ENCODE measurements at regions not wholly inside any gene's neighbourhood (a gene's known extent, or its start where the extent isn't known, plus 50 kb on each side); places are given as distances from the start of the nearest gene placed in this dataset.

DNA sequence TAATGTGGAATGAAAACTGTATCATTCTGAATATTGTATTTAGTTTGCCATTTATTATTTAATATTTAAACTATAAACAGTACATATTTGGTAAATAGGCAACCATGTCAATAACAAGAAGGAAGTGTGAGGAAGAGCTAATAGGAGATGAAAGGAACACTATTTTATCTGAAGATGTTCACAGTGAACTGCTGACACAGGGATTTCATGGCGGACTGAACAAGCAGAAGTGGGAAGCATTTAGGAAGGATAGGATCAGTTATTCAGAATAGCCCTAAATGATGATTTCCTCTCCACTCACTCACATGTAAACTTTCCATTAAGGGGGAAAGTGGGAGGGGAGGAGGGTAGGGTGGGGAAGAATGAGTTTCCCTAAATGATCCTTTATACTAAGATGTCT, 682.4 kb downstream of the TOX3 start:
- TF ChIP-seq, protein P1, sequence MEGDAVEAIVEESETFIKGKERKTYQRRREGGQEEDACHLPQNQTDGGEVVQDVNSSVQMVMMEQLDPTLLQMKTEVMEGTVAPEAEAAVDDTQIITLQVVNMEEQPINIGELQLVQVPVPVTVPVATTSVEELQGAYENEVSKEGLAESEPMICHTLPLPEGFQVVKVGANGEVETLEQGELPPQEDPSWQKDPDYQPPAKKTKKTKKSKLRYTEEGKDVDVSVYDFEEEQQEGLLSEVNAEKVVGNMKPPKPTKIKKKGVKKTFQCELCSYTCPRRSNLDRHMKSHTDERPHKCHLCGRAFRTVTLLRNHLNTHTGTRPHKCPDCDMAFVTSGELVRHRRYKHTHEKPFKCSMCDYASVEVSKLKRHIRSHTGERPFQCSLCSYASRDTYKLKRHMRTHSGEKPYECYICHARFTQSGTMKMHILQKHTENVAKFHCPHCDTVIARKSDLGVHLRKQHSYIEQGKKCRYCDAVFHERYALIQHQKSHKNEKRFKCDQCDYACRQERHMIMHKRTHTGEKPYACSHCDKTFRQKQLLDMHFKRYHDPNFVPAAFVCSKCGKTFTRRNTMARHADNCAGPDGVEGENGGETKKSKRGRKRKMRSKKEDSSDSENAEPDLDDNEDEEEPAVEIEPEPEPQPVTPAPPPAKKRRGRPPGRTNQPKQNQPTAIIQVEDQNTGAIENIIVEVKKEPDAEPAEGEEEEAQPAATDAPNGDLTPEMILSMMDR (IDR thresholded peaks at IDR 0.05) = no peak

DNA sequence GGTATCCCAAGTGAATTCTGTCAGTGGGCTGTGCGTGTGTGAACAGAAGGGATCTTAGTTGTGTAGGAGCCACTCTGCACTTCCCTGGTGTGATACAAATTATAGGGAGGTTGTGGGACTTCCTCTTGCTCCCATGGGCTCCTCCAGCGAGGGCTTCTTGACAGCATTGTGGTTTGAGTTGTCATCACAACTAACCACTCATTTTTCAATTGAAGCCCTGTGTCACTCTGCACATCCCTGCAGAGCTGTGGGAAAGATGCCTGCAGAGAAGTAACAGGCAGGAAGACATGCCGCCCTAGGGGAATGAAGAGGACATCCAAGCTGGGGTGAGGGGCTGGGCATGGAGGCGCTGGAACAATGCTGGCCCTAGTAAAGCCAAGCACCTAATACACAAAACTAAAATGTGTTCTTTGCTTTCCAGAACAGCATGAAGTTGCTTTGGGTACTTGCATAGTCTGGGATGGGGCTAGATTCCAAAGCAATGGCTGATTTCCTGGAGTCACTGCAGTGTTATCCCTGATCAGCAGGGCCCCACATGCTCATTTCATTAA, 692.5 kb downstream of the TOX3 start:
- TF ChIP-seq, protein P1 (IDR thresholded peaks at IDR 0.05) = no peak

DNA sequence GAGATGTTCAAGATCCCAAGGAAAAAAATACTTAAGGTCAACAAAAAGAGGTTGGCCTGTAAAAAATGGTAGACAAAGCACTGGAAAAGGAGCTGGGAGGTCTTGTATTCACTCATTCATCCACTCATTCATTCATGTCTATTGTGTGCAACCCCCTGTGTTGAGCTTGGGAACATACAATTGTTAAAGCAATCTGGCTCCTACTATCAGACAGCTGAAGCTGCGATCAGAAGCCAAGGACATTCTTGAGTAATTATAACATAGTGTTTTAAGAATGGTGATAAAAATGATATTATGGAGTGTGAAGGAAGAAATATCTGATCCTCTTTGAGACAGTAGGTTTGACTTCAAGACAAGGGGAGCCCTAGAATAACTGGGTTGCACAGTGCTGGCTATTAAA, 693.4 kb downstream of the TOX3 start:
- TF ChIP-seq, protein P1 (IDR thresholded peaks at IDR 0.05) = no peak

DNA sequence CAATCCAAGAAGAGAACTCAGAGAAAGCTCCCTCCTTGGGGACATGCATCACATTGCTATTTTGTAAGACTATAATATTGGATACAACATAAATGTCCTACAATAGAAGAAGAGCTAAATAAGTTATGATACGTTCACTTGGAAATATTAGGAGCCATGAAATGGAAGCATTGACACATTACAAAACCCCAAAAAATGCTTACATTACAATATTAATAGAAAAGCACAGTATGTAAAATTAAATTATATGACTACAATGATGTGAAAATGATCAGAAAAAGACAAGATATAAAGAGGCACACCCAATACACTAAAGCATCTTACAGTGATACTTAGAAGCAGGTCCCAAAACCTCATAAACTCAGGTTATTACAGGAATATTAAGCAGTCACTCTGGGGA, 694.1 kb downstream of the TOX3 start:
- TF ChIP-seq, protein P1 (IDR thresholded peaks at IDR 0.05) = no peak

DNA sequence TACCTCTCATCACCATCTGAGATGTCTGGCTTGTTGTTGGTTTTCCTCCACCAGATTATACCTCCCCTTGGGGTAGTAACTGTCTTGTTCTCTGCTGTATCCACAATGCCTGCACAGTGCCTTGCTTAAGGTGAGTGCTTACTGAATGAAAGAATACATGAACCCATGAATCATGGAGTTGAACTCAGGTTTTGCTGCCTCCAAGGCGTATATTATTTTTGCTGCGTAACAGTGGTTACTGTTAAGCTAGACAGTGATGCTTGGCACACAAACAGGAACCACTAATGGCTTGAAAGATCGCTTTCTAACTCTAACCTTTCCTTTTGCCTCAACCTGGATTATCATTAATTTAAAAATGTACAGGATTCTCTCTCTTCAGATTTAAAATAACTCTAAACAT, 695.8 kb downstream of the TOX3 start:
- TF ChIP-seq, protein P1 (IDR thresholded peaks at IDR 0.05) = no peak

DNA sequence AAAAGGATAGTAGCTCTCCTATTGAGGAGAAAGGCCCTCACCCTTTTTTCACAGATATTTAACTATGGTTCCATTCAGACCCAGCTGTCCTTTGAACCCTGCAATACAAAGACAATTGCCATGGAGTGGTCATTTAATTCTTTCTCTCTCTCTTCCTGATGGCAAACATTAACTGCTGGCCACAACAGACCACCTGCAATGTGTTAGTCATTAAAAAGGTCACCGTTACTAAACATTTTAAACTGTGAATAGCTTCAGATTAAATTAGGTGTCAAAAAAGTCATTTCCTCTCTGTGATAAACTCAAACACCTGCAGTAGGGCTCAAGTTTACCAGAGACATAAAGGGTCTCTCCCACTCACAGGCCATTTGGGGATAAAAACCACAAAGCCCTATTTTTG, 697.2 kb downstream of the TOX3 start:
- TF ChIP-seq, protein P1 (IDR thresholded peaks at IDR 0.05) = no peak

DNA sequence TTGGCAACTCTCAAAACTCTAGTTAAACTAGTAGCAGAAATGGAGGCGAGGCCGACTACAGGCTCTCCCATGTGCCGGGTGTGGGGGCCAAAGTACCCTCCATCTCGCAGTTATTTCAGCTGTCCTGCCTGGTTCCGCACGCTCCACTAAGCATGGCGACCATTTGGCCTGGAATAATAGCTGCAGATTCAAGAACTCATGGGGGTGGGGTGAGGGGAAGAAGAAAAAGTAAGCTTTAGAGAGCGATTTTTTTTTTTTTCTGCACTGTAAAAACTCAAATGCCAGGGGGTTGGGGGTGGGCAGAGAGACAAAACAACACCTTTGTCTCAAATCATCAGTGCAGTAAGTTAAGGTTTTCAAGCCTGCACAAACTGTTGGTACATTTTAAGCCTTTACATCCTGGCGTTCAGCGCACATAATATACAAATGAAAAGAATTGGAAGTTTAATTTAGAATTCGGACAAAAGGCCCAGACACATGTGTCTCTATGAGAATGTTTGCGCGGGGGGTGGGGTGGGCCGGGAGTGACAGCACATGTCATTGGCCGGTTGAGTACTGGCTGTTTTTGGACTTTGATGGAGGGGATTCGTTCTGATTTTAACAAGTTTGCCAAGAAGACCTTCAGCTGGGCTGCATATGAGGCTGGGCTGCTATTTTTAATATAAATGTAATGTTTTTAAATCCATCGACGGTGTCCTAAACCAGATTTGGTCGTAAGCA, 694.7 kb upstream of the SALL1 start:
- TF ChIP-seq, protein P1 (IDR thresholded peaks at IDR 0.05) = no peak

All from LNCAP (cell line).